GM18499 (cell line): ENCODE measurements at regions not wholly inside any gene's neighbourhood (a gene's known extent, or its start where the extent isn't known, plus 50 kb on each side); places are given as distances from the start of the nearest gene placed in this dataset.
A peak's percentile ranks its signal among the peaks of the same experiment; 100 is the strongest.

Source experiments
- ATAC-seq: cut with Tn5 transposase; IDR thresholded peaks from one replicate; pipeline ENCODE4 v1.9.1; 2021; ENCODE audit warnings: moderate number of reproducible peaks; ENCODE audit not compliant: insufficient read depth, unreplicated experiment

- ATAC-seq = no peak
Measured at GRCh38 chr2:219877728-219878127, 250.3 kb downstream of the SLC4A3 start.

GRCh38 chr2:219878516-219878915, 251.1 kb downstream of the SLC4A3 start:
- ATAC-seq = no peak

GRCh38 chr2:219881851-219882250, 254.4 kb downstream of the SLC4A3 start:
- no peak for ATAC-seq

- ATAC-seq = no peak
Measured at GRCh38 chr2:219886615-219887014, 259.2 kb downstream of the SLC4A3 start.

- ATAC-seq = no peak
Measured at GRCh38 chr2:219887870-219888269, 260.4 kb downstream of the SLC4A3 start.

GRCh38 chr2:219893541-219893940, 266.1 kb downstream of the SLC4A3 start:
- no peak for ATAC-seq

GRCh38 chr2:219897456-219897855, 270.0 kb downstream of the SLC4A3 start:
- no peak for ATAC-seq

GRCh38 chr2:219901155-219901554, 273.7 kb downstream of the SLC4A3 start:
- peak; percentile 89 for ATAC-seq

GRCh38 chr2:219902891-219903552, 275.6 kb downstream of the SLC4A3 start:
- ATAC-seq = no peak

- no peak for ATAC-seq
Measured at GRCh38 chr2:219905640-219906039, 278.2 kb downstream of the SLC4A3 start.

- ATAC-seq = no peak
Measured at GRCh38 chr2:219906114-219907010, 278.9 kb downstream of the SLC4A3 start.

- no peak for ATAC-seq
Measured at GRCh38 chr2:219907011-219907365, 279.6 kb downstream of the SLC4A3 start.

GRCh38 chr2:219908538-219908937, 281.1 kb downstream of the SLC4A3 start:
- ATAC-seq = no peak

GRCh38 chr2:219911541-219911940, 284.1 kb downstream of the SLC4A3 start:
- no peak for ATAC-seq

GRCh38 chr2:219912491-219912921, 285.1 kb downstream of the SLC4A3 start:
- no peak for ATAC-seq

GRCh38 chr2:219914577-219914976, 287.1 kb downstream of the SLC4A3 start:
- no peak for ATAC-seq

GRCh38 chr2:219916281-219916680, 288.9 kb downstream of the SLC4A3 start:
- no peak for ATAC-seq

GRCh38 chr2:219916726-219917440, 289.5 kb downstream of the SLC4A3 start:
- no peak for ATAC-seq

GRCh38 chr2:219918254-219918653, 290.8 kb downstream of the SLC4A3 start:
- ATAC-seq = no peak

GRCh38 chr2:219918944-219919343, 291.5 kb downstream of the SLC4A3 start:
- no peak for ATAC-seq

- ATAC-seq = no peak
Measured at GRCh38 chr2:219919506-219919905, 292.1 kb downstream of the SLC4A3 start.
